GM19467 (cell line): ENCODE measurements at regions not wholly inside any gene's neighbourhood (a gene's known extent, or its start where the extent isn't known, plus 50 kb on each side); places are given as distances from the start of the nearest gene placed in this dataset.

Experiments used
- ATAC-seq: cut with Tn5 transposase; IDR thresholded peaks from one replicate; pipeline ENCODE4 v1.9.1; 2021; ENCODE audit warnings: mild to moderate bottlenecking, moderate library complexity; ENCODE audit not compliant: unreplicated experiment

DNA sequence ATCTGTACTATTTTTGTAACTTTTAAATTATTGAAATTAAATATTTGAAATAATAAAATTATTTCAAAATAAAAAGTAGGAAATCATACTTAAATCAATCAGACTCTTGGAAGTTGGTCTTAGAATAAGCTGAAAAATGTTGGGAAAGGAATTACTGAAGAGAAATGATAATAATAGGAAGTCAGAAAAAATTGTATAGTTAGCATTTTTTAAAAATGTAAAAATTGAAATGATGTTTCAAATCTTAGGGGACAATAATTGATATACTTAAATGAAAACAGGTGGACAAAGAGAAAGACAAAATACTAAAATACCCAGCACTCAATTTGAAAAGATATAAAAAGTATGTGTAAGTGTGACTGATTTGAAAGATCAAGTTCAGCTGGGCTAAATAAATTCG is 186.1 kb downstream of the BMP2 start:
- no peak for ATAC-seq

DNA sequence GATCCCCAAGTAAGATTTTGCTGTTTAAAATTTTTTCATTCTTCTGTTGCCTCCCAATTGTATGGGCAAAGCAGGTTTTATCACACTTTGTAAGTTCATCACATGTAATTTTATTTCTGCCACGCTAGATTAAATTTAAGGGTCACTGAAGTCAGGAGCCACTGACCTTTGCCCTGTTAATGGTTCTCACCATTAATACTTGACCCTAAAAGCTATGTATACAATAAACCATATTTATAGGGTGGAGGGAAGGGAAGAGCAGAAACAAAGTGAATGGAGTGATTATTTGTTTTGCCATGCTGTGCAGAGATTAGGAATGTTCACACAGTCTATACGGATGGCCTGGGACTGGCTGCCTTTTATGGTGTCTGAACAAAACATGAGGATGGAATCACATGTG is 186.7 kb downstream of the BMP2 start:
- no peak for ATAC-seq

DNA sequence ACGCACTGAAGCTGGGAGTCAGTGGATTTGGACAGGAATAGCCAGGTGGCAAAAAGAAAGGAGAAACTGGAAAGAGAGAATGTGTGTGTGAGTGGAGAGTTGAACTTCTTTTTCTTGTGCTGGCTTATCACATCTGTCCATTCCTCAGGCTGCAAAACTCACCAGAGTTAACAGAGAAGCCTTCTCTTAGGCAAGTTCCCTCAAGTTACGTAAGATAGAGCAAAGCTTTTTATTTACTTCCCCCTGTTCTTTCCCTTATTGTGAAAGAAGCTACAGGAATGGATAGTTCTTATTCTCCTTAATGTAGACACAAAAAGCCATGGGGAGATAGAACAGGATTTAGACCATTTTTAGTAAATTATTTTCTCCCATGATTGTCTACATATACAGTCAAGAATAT is 188.6 kb downstream of the BMP2 start:
- ATAC-seq: no peak

DNA sequence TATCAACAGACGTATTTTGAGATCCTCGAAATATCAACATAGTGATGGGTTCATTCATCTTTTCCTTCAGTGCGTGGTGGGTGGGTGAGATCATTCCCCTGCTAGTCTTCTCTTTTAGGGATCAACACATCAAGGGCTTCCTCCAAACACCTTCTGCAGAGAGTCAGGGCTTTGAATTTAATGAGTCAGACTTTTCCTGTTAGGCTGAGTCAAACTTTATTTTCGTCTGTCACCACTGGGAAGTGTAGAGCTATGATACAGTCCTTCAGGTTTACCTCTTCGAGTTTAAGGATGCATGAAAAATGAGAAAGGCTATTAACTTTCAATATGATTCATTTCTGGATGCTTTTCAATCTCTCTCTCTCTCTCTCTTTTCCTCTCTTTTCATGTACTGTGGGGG is 189.1 kb downstream of the BMP2 start:
- ATAC-seq: no peak

DNA sequence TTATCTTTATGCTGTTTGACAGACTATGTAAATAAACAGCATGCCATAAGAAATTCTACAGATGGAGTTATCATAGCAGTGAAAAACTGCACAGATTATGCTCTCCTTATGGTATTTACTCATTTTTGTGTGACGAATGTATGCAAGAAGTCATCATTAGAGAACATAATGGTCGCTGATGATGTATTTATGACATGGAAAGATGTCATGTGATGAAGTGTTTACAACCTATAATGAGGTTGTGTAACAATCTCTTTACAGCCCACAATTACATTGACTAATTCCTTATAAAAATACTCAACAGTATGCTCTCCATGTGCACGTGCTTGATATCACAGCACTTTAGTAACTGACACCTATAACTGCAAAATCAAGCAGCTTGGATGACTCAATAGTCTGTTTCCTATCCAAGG is 192.4 kb downstream of the BMP2 start:
- no peak for ATAC-seq

DNA sequence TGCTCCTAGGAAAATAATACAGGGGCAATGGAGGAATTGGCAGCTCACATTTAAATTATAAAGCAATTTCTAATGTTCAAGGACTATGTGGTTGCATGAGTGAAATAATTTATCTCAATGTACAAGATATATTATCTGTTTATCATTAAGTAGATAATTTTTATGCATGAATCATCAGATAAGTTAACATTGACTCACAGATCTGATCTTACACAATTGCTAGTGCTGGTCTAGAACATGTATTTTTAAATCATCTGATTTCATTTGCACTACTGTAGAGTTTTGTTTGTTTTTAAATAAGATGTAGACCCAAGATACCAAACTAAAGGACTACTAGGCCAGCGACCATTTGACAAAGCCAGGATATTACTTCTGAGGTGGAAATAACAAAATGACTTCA is 199.2 kb downstream of the BMP2 start:
- ATAC-seq: no peak

DNA sequence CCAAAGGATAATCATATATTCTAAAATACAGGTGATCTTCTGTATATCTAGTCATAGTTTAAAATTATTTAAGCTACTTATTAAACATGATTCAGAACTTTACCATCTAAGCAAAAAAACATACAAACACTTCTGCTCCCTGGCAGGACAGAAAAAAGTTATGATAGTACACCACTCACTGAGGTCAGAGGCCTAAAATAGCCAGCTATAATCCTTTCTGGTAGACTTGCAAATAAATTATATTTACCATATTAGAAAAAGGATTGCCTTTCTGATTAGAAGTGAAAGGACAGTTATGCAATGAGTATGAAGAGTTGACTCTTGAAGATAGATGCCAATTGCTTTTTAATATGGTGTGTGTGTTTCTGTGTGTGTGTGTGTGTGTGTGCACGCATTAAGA is 207.4 kb downstream of the BMP2 start:
- ATAC-seq: no peak

DNA sequence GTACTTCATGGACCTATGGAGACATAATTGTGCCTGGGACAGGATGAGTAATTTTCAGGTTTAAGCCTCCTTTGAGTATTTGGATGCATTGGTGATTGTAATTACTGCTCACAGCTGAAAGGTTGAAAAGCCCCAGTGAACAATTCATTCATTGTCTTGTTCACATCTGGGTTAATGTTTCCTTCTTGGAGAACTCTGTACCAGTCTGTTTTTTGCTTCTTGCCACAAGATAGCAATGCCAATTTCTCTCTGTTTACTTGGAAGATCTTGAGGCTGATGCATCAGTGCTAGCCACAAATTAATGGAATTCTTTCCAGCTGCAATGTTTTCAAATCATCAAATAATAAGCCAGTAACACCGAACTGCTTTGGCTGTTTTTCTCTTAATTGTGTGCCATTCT is 207.8 kb downstream of the BMP2 start:
- ATAC-seq: no peak

DNA sequence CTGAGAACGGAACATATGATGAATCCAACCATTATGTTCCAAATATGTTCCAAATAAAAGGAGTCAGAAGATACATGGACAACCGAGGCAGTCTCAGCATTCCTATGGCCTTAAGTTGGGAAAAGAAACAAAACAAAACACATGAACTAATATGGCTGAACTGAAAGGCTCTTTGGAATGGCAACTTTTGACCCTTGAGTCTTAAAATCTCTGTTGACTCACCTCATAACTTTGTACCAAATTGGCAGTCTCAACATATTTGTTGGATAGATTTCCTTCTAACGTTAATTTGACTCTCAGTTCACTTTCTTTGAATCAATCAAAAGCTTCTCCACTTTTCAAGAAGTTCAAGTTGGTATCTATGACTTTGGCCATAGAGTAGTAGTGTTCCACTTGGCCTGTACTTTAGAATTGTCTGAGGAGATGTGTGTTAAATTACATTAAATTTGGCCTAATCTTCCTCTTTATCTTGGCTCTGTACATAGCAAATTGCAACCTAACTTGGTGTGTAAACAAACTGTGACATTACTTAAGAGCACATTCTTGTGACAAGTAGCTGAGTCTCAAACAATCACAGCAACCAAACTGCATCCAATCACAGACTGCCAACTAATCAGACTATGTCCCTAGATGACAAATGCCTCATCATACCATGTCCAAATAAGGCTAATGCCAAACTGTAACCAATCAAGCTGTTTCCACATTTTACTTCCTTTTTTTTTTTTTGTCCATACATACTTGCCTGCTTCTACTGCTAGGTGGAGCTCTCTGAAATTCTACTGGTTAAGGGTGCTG is 208.8 kb downstream of the BMP2 start:
- ATAC-seq: no peak

DNA sequence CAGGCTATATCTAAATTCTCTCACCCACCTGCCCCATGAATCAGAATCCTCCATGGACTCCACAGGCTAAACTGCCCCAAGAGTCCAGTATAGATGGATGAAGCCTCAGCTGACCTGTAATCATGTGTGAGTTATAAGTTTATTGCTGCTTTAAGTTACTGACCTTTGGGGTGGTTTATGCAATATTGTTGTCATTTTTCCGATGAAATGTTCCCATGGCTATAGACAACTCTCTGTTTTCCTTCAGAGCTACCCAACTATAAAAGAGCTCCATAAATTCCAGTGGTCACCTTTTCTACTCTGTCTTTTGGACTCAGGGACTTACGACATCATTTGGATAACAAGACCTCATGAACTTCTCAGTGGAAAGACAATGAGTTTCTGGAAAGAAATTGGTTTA is 212.1 kb downstream of the BMP2 start:
- no peak for ATAC-seq

DNA sequence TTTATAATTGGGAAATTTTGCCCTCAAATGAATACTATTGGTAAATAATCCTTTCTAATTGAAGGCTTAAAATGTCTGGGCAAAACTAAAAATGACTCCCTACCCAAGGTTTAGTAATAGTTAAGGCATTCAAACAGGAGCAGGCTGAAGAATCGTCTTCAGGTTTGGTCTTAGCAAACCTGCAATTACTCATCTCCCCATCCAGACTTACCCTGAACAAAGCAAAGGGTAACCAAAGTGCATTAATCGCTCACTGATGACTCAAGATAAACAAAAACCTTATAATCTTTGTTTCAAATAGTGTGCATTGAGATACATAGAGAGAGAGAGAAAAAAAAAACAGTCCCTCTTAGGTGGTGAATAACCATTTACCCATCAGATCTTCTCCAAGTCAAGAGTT is 225.5 kb downstream of the BMP2 start:
- no peak for ATAC-seq

DNA sequence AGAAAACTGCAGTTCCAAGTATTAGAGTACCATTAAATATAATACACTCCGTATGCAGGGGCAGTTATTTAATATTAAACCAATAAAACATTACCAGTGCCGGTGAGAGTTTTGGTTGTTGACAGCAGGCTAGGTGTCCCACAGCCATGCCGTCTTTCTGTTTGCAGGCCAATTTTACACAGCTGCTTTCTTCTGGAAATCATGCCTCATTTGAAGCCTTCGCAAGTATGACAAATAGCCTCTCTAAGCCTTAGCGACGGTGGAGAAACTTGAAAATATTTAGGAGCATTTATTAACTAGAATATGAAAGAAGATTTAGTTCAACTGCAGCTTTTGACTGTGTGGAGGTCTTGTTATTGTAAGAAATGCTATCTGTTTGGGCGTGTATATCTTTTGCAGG is 226.0 kb downstream of the BMP2 start:
- ATAC-seq: no peak

DNA sequence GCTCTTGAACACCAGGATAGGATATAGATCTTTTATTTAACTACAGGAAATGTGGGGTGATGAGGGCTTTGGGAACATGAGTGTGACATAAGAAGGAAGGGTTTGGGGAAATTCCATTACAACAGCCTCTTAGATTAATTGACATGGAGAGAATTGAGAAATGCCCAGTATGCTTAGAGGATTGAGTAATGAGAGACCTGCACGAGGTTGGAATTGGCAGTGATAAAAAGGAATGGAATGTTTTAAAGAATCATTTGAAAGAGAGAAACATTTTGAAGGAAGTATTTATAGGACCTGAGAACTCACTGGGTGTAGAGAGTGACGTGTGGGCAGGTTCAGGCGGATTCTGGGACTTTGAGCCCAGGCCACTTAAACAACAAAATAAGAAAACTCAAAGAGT is 227.0 kb downstream of the BMP2 start:
- no peak for ATAC-seq

DNA sequence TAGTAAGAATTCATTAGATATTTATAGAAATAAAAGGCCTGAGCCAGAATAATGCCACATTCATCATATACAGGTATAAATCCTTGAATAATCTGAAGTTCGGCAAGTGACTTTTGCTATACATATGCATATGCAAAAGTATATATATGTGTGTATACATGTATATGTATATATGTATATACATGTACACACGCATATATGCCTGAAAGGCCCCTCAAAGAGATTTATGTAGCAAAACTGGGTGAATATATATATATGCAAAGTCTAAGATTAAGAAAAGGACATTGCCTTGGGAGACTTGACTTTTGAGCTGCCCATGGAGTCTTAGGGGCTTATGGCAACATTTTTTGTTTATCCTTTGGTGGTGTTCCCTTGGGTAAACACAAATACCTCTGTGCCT is 231.4 kb downstream of the BMP2 start:
- ATAC-seq: no peak

DNA sequence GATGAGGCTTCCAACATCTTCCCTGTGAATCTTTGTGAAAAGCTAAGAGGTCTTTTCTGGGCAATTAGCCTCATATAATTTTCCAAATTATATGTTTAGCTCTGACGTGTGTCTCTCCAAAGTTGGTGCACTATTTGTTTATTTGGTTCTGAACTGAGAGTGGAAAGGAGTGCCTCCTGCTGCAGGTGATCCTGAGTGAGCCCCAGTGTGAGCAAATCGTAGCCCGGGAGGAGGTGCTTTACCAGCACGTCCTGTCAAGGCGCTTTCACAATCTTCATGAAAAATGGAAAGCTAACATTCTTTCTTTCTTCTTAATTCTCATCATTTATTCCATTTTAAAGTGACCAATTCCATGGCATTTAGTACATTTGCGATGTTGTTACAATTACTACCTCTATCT is 231.9 kb downstream of the BMP2 start:
- no peak for ATAC-seq

DNA sequence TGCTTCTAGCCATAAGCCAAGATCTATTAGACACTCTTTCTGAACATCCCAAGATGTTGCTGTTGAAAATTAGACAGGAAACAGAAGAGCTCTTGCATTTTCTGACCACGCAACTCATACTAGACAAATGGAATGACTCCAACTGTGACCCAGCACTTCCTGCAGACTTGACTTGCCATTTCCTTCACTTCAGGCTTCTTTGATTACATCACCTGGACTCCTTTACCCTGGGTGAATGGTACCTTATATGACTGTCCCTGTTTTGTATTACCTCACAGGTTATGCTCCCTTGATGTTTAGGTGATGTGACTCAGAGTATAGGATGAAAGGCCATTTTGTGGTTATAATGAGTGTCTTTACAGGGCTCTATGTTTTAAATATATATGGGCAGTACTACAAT is 236.1 kb downstream of the BMP2 start:
- ATAC-seq: no peak

DNA sequence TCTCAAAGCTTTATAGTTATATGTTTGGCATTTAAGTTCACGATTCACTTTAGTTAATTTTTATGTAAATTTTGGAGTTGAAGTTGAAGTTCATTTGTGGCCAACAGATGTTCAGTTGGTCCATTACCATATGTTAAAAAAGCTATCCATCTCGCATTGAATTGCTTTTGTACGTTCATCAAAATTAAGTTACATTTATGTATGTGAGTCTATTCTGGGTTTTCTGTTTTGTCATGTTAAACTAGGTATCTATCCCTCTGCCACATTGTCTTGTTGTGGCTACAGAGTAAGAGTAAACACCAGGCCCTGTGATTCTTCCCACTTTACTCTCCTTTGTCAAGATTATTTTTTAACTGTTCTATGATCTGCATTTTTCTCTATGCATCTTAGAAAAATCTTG is 237.3 kb downstream of the BMP2 start:
- no peak for ATAC-seq

DNA sequence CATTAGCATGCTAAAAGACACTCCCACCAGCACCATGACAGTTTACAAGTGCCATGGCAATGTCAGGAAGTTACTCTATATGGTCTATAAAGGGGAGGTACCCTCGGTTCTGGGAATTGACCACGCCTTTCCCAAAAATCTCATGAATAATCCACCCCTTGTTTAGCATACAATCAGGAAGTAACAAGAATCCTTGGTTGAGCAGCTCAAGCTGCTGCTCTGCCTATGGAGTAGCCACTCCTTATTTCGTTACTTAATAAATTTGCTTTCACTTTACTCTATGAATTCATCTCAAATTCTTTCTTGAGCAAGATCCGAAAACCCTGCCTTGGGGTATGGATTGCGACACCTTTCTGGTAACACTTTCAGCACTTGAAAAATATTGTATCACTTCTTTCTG is 243.0 kb downstream of the BMP2 start:
- no peak for ATAC-seq

DNA sequence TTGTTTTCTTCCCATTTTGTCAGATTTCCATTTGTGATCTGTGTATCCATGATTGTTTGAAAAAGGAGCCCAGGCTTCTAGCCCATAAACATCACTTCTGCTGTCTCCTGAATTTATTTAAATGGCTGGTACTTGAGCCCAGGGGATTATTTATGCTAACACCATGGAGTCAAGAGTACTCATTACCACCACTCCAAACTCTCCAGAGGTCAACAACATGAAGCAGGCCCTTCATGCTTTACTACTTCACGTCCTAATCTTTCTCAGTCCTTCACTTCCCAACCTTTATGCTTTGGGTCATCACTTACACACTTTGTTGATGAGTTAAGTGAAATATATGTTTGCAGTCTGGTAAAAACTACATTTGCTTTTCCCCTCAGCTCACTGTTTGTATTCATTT is 247.8 kb downstream of the BMP2 start:
- ATAC-seq: no peak

DNA sequence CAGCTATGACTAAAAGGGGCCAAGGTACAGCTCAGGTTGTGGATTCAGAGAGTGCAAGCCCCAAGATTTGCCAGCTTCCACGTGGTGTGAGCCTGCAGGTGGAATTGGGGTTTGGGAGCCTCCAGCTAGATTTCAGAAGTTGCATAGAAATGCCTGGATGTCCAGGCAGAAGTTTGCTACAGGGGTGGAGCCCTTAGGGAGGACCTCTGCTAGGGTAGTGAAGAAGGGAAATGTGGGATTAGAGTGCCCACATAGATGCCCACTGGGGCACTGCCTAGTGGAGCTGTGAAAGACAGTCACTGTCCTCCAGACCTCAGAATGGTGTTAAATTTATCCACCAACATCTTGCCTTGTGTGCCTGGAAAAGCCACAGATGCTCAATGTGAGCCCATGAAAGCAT is 255.1 kb downstream of the BMP2 start:
- ATAC-seq: no peak

DNA sequence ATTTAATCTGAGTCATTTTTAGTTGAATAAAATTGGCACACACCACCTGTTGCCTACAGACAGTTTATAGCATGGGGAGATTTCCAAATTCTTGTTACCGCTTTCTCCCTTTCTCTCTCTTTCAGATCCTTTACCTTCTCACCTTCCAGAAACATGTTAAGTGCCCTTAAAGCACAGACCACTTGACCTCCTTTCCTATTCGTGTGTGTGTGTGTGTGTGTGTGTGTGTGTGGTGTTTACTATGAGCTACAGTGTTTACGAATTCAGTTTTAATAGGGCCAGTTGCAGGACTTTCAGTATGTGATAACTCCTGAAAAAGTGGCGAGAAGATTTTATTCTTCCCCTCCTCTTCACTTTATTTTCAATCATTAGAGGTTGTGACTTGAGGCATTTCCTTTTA is 258.1 kb downstream of the BMP2 start:
- ATAC-seq: no peak

DNA sequence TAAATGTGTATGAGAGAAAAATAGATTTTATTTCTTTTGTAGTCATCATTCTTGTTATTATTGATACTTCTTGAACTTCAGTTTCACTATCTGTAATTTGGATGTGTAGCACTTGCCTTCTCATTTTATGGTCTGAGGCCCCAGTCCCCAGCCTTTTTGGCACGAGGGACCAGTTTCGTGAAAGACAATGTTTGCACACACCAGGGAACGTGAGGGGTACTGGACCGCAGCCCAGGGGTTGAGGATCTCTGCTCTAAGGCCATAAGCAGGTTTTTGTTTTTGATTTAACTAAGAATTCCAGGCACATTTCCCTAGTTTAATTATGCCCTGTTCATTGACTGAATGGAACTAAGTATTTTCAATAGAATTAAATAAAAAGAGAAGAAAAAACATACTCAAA is 261.5 kb downstream of the BMP2 start:
- ATAC-seq: no peak

DNA sequence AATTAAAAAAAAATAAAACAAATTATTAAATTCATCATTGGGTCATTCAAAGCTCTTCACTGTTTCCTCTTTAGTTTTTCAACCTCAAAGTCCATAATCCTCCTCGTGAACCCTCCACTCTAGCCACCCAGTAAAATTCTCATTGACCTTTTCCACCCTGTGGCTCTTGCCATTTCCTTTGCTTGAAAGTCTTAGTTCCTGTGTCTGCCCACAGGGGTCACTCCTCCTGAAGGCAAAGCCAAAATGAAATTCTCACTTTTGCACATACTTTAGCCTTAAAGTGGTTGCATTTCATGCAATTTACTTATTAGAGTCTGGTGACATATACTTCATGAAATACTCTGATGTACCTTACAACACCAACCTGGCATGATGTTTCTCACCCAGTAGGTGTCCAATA is 263.7 kb downstream of the BMP2 start:
- no peak for ATAC-seq
